ENCODE measurements at regions not wholly inside any gene's neighbourhood (a gene's known extent, or its start where the extent isn't known, plus 50 kb on each side); places are given as distances from the start of the nearest gene placed in this dataset.

DNA sequence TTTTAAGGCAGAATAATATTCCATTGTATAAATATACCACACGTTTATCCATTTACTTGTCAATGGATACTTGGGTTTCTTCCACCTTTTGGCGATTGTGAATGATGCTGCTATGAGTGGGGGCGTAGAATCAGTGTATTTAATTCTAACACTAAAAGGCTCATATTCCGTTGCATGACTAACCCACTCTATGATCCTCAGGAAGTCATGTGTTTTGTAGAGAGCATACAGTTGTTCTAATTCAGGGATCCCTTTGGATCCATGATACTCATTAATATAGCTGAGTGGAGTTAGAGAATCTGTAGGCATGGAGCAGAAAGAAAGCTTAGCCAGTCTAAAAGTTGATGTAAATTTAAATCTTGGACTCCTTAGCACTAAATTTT, 74.2 kb upstream of the TMEM170B start:
- ATAC-seq (ENCODE audit: low FRiP score in 2 of 2) (no peak), DNase-seq (no peak)
- Histone ChIP-seq H3K4me1 (peaks cover 20 to 34% (median 30%) of the 10 kb centered on the region in 4 donors), H3K27me3 (no peaks in the 10 kb centered on the region), H3K27ac (peak overlapping the region in 3 of 4 donors; percentile 40 to 84 (median 58)), H3K4me3 (no peak overlapping the region), H3K9me3 (no peaks in the 10 kb centered on the region), H3K36me3 (no peaks in the 10 kb centered on the region)
- 77 to 80% methylated on average over 4 of the region's 4 CpGs for WGBS, 2 donors
- TF ChIP-seq POLR2A (IDR thresholded peaks at IDR 0.05) (no peak), EP300 (IDR thresholded peaks at IDR 0.05) (no peak), POLR2AphosphoS5 (IDR thresholded peaks at IDR 0.05) (no peak), CTCF (IDR thresholded peaks at IDR 0.05) (no peak)

- H3K27me3 ChIP-seq: no peaks in the 10 kb centered on the region
- peaks cover 20 to 34% (median 30%) of the 10 kb centered on the region in 4 donors for H3K4me1 ChIP-seq
- H3K9me3 ChIP-seq: no peaks in the 10 kb centered on the region
These were observed 74.7 kb upstream of the TMEM170B start for GRCh38 chr6:11462742-11463397.

DNA sequence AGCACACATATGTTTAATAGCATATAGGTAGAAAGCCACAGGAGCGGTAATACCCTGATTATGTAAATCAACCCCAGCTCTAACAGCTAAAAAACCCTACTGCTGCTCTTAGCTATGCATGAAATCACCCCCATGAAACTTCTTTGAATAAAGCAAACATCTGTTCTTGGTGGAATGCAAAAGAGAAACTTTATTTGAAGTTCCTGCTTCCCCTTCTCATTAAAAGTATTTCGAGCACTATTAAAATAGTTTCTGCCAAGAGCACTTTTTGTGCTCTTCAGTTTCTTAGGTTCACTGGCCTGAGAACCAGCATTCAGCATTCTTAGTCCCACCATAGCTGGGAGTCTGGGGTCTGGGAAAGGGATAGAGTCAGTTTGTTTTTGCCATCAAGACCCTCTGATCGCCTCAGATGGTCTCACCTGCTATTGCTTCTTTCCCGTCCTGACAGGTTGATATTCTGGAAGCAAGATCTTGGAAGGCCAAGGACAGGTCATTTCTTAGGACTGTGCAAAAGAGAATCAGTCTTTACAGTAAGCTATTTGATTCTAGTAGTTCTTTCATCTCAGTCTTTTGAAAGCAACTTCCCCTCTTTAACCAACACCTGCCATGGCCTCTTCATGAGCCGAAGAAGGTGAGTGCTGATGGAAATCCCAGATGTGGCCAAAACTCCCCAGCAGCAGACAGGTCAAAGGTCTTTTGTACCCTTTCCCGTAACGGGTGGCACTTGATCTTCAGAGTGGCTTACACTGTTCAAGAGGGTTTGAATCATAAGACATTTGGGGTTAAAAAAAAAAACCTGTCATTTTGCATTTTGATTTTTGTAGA, 76.5 kb upstream of the TMEM170B start:
- WGBS, 2 donors: 59 to 64% methylated on average over 7 of the region's 7 CpGs
- no peak overlapping the region for H3K4me3 ChIP-seq
- TF ChIP-seq POLR2AphosphoS5 (IDR thresholded peaks at IDR 0.05) (no peak), CTCF (IDR thresholded peaks at IDR 0.05) (no peak), POLR2A (IDR thresholded peaks at IDR 0.05) (no peak), EP300 (IDR thresholded peaks at IDR 0.05) (peak in 1 of 4 donors; percentile 25)
- no peaks in the 10 kb centered on the region for H3K27me3 ChIP-seq
- ATAC-seq (ENCODE audit: low FRiP score in 2 of 2): peak; percentile 34 to 43
- H3K36me3 ChIP-seq: no peaks in the 10 kb centered on the region
- no peaks in the 10 kb centered on the region for H3K9me3 ChIP-seq
- H3K4me1 ChIP-seq: peaks cover 20 to 34% (median 30%) of the 10 kb centered on the region in 4 donors
- DNase-seq: no peak
- peak overlapping the region; percentile 36 to 84 (median 58) for H3K27ac ChIP-seq

More at GRCh38 chr6:11462742-11463397, 74.7 kb upstream of the TMEM170B start:
- 53 to 61% methylated on average over 11 of the region's 11 CpGs for WGBS, 2 donors
- Histone ChIP-seq H3K4me3 (no peak overlapping the region), H3K27ac (peak overlapping the region; percentile 40 to 84 (median 58)), H3K36me3 (no peaks in the 10 kb centered on the region)
- no peak for TF ChIP-seq CTCF (IDR thresholded peaks at IDR 0.05)
- TF ChIP-seq EP300 (IDR thresholded peaks at IDR 0.05): peak in 3 of 4 donors; percentile 14 to 93 (median 35)
- peak in 1 of 2 donors; percentile 70 for TF ChIP-seq POLR2AphosphoS5 (IDR thresholded peaks at IDR 0.05)
- TF ChIP-seq POLR2A (IDR thresholded peaks at IDR 0.05): no peak
- DNase-seq (peak in 1 of 2 donors; percentile 38), ATAC-seq (ENCODE audit: low FRiP score in 2 of 2) (peak; percentile 59 to 68)

GRCh38 chr6:11460001-11460668, 77.4 kb upstream of the TMEM170B start:
- peaks cover 20 to 34% (median 30%) of the 10 kb centered on the region in 4 donors for H3K4me1 ChIP-seq
- TF ChIP-seq POLR2AphosphoS5 (IDR thresholded peaks at IDR 0.05) (peak in 1 of 2 donors; percentile 20), CTCF (IDR thresholded peaks at IDR 0.05) (peak in 2 of 6 experiments; percentile 42 to 50), POLR2A (IDR thresholded peaks at IDR 0.05) (no peak), EP300 (IDR thresholded peaks at IDR 0.05) (peak in 1 of 4 donors; percentile 9)
- no peaks in the 10 kb centered on the region for H3K9me3 ChIP-seq
- DNase-seq: peak in 1 of 2 donors; percentile 49
- no peaks in the 10 kb centered on the region for H3K27me3 ChIP-seq
- no peak overlapping the region for H3K4me3 ChIP-seq
- no peaks in the 10 kb centered on the region for H3K36me3 ChIP-seq
- 64 to 86% methylated on average over 4 of the region's 4 CpGs for WGBS, 2 donors
- peak overlapping the region; percentile 36 to 84 (median 58) for H3K27ac ChIP-seq
- peak; percentile 49 to 78 for ATAC-seq (ENCODE audit: low FRiP score in 2 of 2)

Measured in upper lobe of left lung (tissue), 6 donors.